Endodermal cell (in vitro differentiated cells): ENCODE measurements at regions not wholly inside any gene's neighbourhood (a gene's known extent, or its start where the extent isn't known, plus 50 kb on each side); places are given as distances from the start of the nearest gene placed in this dataset.

Experiments used
- DNase-seq: peaks from one replicate; pipeline ENCODE4 v3.0.0-alpha.2; 2017
- H3K27ac ChIP-seq: 2 replicates; pipeline ENCODE4 v1.5.1; 2013; ENCODE audit warnings: mild to moderate bottlenecking, low read depth, low read length, moderate library complexity
- H3K27me3 ChIP-seq: 2 replicates; pipeline ENCODE4 v1.6.1; 2013; ENCODE audit warnings: mild to moderate bottlenecking, low read length, moderate library complexity; ENCODE audit not compliant: insufficient read depth, control insufficient read depth, poor library complexity, severe bottlenecking
- H3K36me3 ChIP-seq: 2 replicates; pipeline ENCODE4 v1.7.0; 2013; ENCODE audit warnings: mild to moderate bottlenecking, low read length, moderate library complexity; ENCODE audit not compliant: control insufficient read depth, insufficient read depth
- H3K4me1 ChIP-seq: one replicate; pipeline ENCODE4 v1.7.0; 2013; ENCODE audit warnings: low read length; ENCODE audit not compliant: control insufficient read depth, insufficient read depth
- H3K4me3 ChIP-seq: 2 replicates; pipeline ENCODE4 v1.5.1; 2013; ENCODE audit warnings: mild to moderate bottlenecking, low read length, moderate library complexity
- H3K9ac ChIP-seq: 2 replicates; pipeline ENCODE4 v1.6.1; 2013; ENCODE audit warnings: mild to moderate bottlenecking, low read length, moderate library complexity; ENCODE audit not compliant: poor library complexity, severe bottlenecking; ENCODE audit errors: extremely low read depth
- H3K9me3 ChIP-seq: 2 replicates; pipeline ENCODE4 v1.6.1; 2013; ENCODE audit warnings: mild to moderate bottlenecking, low read length, moderate library complexity; ENCODE audit not compliant: control insufficient read depth
- H3K27ac Mint-ChIP-seq: 2 replicates; pipeline ENCODE4 v1.8.0; 2020; ENCODE audit warnings: mixed read lengths
- H3K27me3 Mint-ChIP-seq: 2 replicates; pipeline ENCODE4 v1.8.0; 2021; ENCODE audit warnings: mild to moderate bottlenecking, mixed read lengths; ENCODE audit not compliant: insufficient read depth
- H3K36me3 Mint-ChIP-seq: 2 replicates; pipeline ENCODE4 v1.8.0; 2020; ENCODE audit warnings: low read depth, mixed read lengths
- H3K4me1 Mint-ChIP-seq: 2 replicates; pipeline ENCODE4 v1.8.0; 2020; ENCODE audit warnings: mixed read lengths
- H3K4me3 Mint-ChIP-seq: 2 replicates; pipeline ENCODE4 v1.8.0; 2020; ENCODE audit warnings: mild to moderate bottlenecking, moderate library complexity, mixed read lengths
- H3K9me3 Mint-ChIP-seq: 2 replicates; pipeline ENCODE4 v1.8.0; 2020; ENCODE audit warnings: mild to moderate bottlenecking, mixed read lengths
- CTCF ChIP-seq: fragments of 200-600 bp; sonication (generic); conservative IDR thresholded peaks from 2 replicates; pipeline ENCODE4 v1.5.0; 2021; ENCODE audit warnings: antibody characterized with exemption, mild to moderate bottlenecking
- WGBS, 2 experiments: methylation state at CpG; one replicate each; pipeline versions ENCODE4 v1.1.5 to v1.1.7; 2013; ENCODE audit warnings: missing lambda C conversion rate in 2 of 2, mixed read lengths in 1 of 2; ENCODE audit not compliant: insufficient coverage in 1 of 2, insufficient read length in 1 of 2; 5-methylcytosine and 5-hydroxymethylcytosine counted together

- 90 to 91% methylated on average over 6 to 8 of the region's 8 CpGs for WGBS, 2 experiments
- Mint-ChIP-seq H3K27me3 (no peaks in the 10 kb centered on the region), H3K4me1 (peaks cover 17% of the 10 kb centered on the region), H3K36me3 (no peaks in the 10 kb centered on the region), H3K27ac (no peak overlapping the region), H3K9me3 (no peaks in the 10 kb centered on the region), H3K4me3 (no peak overlapping the region)
- Histone ChIP-seq H3K27me3 (no peaks in the 10 kb centered on the region), H3K36me3 (no peaks in the 10 kb centered on the region), H3K4me1 (peaks cover 4% of the 10 kb centered on the region), H3K4me3 (no peak overlapping the region), H3K9ac (no peak overlapping the region), H3K9me3 (no peaks in the 10 kb centered on the region), H3K27ac (no peak overlapping the region)
- DNase-seq = no peak
- no peak for TF ChIP-seq CTCF
Measured at GRCh38 chr16:49024896-49025295, 256.7 kb downstream of the CBLN1 start.

GRCh38 chr16:49024016-49024415 lies 257.6 kb downstream of the CBLN1 start:
- H3K27me3 Mint-ChIP-seq = no peaks in the 10 kb centered on the region
- no peaks in the 10 kb centered on the region for H3K9me3 Mint-ChIP-seq
- Histone ChIP-seq H3K27me3 (no peaks in the 10 kb centered on the region), H3K4me3 (no peak overlapping the region), H3K9me3 (no peaks in the 10 kb centered on the region), H3K9ac (no peak overlapping the region), H3K36me3 (no peaks in the 10 kb centered on the region), H3K4me1 (peaks cover 4% of the 10 kb centered on the region), H3K27ac (no peak overlapping the region)
- no peak overlapping the region for H3K27ac Mint-ChIP-seq
- peaks cover 20% of the 10 kb centered on the region for H3K4me1 Mint-ChIP-seq
- H3K36me3 Mint-ChIP-seq = no peaks in the 10 kb centered on the region
- no peak for DNase-seq
- H3K4me3 Mint-ChIP-seq = no peak overlapping the region
- 82 to 94% methylated on average over 4 to 7 of the region's 7 CpGs for WGBS, 2 experiments
- TF ChIP-seq CTCF = no peak

GRCh38 chr16:49023050-49023449 lies 258.6 kb downstream of the CBLN1 start:
- Mint-ChIP-seq H3K9me3 (no peaks in the 10 kb centered on the region), H3K27ac (no peak overlapping the region), H3K27me3 (no peaks in the 10 kb centered on the region), H3K36me3 (no peaks in the 10 kb centered on the region), H3K4me3 (no peak overlapping the region), H3K4me1 (peaks cover 20% of the 10 kb centered on the region)
- H3K36me3 ChIP-seq = no peaks in the 10 kb centered on the region
- no peak for DNase-seq
- no peak for TF ChIP-seq CTCF
- WGBS, 2 experiments = 79 to 83% methylated on average over 1 to 4 of the region's 4 CpGs
- H3K9me3 ChIP-seq = no peaks in the 10 kb centered on the region
- H3K4me1 ChIP-seq = peaks cover 4% of the 10 kb centered on the region
- H3K27ac ChIP-seq = peak overlapping the region; percentile 26
- no peak overlapping the region for H3K4me3 ChIP-seq
- no peak overlapping the region for H3K9ac ChIP-seq
- H3K27me3 ChIP-seq = no peaks in the 10 kb centered on the region
